ENCODE measurements at regions not wholly inside any gene's neighbourhood (a gene's known extent, or its start where the extent isn't known, plus 50 kb on each side); places are given as distances from the start of the nearest gene placed in this dataset.

DNA sequence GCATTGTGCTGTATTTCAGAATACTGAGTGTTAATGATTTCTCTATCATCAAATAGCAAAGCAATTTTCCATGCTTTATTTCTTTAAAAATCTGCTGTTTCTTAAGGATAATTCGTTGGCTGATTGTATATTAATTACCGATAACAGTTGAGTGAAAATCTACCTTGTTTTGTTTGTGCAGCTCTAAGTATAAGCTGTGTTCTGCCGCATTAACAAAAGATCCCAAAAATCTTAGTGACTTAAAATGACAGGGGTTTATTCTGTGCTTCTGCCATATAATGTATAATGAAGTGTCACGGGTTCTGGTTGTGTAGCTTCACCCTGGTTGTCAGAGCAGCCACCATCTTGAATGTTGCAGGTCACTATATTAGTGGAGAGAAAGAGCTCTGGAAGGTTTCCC, 196.1 kb downstream of the ACTR3 start:
- 30% methylated on average over 4 of the region's 4 CpGs for WGBS (ENCODE audit: missing lambda C conversion rate)
- Histone ChIP-seq H3K4me3 (no peak overlapping the region), H3K4me2 (no peak overlapping the region), H3K9me3 (no peaks in the 10 kb centered on the region), H3K27ac (no peak overlapping the region), H3K4me1 (no peaks in the 10 kb centered on the region)
- POLR2A ChIA-PET, result no interaction called here
- CTCF ChIA-PET, result no interaction called here
- FAIRE-seq, result no peak
- TF ChIP-seq ZFP36 (IDR thresholded peaks at IDR 0.05; ENCODE audit: borderline replicate concordance, partially characterized antibody), result no peak
- no peak for TF ChIP-seq CBX2 (IDR thresholded peaks at IDR 0.05; ENCODE audit: borderline replicate concordance, low read depth)
- TF ChIP-seq CEBPB (IDR thresholded peaks at IDR 0.05), result no peak
- no peak for TF ChIP-seq ZC3H11A (IDR thresholded peaks at IDR 0.05)
- no peak for DNase-seq (ENCODE audit: low read depth in 1 of 2, low spot score in 1 of 2)
- ATAC-seq, result no peak

DNA sequence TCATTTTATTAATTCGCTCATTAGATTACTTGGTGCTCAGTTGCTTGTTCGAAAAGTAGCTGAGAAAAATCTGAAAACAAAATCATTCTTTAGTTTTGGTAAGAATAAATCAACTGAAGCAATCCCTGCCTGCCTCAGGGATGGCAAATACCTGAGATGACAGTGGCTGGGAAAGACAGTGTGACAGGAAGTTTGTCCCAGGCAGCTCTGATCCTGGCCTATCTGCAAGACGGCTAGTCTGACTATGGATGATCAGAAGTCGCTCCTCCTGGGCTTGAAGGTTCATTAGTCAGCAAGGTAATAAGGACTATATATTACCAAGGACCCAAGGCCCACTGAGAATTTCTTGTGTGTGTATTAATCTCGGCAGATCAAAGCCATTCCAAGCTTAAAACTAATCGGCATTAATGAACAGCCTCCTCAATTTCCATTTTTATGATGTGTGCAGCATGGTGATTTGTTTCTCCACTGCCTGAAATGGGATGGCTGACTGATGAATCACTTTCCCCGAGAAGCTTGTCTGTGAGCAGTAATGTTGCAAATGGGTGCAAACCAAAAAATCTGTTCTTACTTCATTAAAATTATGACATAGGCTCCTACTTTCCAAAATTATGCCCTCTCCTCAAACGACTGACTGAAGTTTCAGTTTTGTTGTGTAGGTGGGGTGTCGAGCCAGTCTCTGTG, 199.9 kb downstream of the ACTR3 start:
- WGBS (ENCODE audit: missing lambda C conversion rate), result 9% methylated on average over 9 of the region's 9 CpGs
- Histone ChIP-seq H3K9me3 (no peaks in the 10 kb centered on the region), H3K4me3 (no peak overlapping the region), H3K4me2 (no peak overlapping the region), H3K4me1 (no peaks in the 10 kb centered on the region), H3K27ac (no peak overlapping the region)
- no peak for ATAC-seq
- TF ChIP-seq HOXB5 (CRISPR knock-in tag; IDR thresholded peaks at IDR 0.05) (no peak), HEYL (CRISPR knock-in tag; IDR thresholded peaks at IDR 0.05) (no peak), RCOR1 (IDR thresholded peaks at IDR 0.05; ENCODE audit: low read depth, low read length) (no peak), CEBPB (IDR thresholded peaks at IDR 0.05) (no peak), RFX5 (IDR thresholded peaks at IDR 0.05) (no peak), RAD21 (conservative IDR thresholded peaks at IDR 0.05 in 1 of 2, IDR thresholded peaks at IDR 0.05 in 1 of 2) (no peak), MAZ (IDR thresholded peaks at IDR 0.05; ENCODE audit: borderline replicate concordance, low read depth, low read length) (no peak), EHMT2 (IDR thresholded peaks at IDR 0.05; ENCODE audit: low read depth) (no peak), JUN (IDR thresholded peaks at IDR 0.05) (no peak), KDM1A (IDR thresholded peaks at IDR 0.05; ENCODE audit: low read depth) (no peak), SMC3 (IDR thresholded peaks at IDR 0.05) (no peak)
- TF ChIP-seq, protein P1, sequence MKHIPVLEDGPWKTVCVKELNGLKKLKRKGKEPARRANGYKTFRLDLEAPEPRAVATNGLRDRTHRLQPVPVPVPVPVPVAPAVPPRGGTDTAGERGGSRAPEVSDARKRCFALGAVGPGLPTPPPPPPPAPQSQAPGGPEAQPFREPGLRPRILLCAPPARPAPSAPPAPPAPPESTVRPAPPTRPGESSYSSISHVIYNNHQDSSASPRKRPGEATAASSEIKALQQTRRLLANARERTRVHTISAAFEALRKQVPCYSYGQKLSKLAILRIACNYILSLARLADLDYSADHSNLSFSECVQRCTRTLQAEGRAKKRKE (CRISPR knock-in tag; IDR thresholded peaks at IDR 0.05; ENCODE audit: low read depth), result no peak
- DNase-seq (ENCODE audit: low read depth in 1 of 2, low spot score in 1 of 2), result no peak
- no peak for FAIRE-seq
- ChIA-PET CTCF (no interaction called here), POLR2A (no interaction called here)

DNA sequence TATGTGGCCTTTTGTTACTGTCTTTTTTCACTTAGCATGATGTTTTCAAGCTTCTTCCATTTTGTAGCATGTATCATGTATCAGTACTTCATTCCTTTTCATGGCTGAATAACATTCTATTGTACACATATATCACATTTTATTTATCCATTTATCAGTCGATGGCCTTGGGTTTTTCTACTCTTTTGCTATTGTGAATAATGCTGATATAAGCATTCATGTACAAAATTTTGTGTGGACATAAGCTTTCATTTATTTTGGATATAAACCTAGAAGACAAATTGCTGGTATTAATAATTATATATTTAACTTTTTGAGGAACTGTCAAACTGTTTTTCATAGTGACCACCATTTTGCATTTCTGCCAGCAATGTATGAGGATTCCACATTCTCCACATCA, 201.1 kb downstream of the ACTR3 start:
- Histone ChIP-seq H3K27ac (no peak overlapping the region), H3K4me1 (no peaks in the 10 kb centered on the region), H3K4me2 (no peak overlapping the region), H3K9me3 (peaks cover 11% of the 10 kb centered on the region; the same call in 2 of the 3 replicates), H3K4me3 (no peak overlapping the region)
- 9% methylated on average over 1 of the region's 1 CpG for WGBS (ENCODE audit: missing lambda C conversion rate)
- ChIA-PET CTCF (no interaction called here), POLR2A (no interaction called here)
- TF ChIP-seq GATA3 (IDR thresholded peaks at IDR 0.05; ENCODE audit: borderline replicate concordance) (no peak), MAFK (IDR thresholded peaks at IDR 0.05; ENCODE audit: partially characterized antibody) (peak; percentile 64), FOSL2 (IDR thresholded peaks at IDR 0.05) (no peak), FOSL2 (CRISPR knock-in tag; IDR thresholded peaks at IDR 0.05) (no peak), FOXS1 (CRISPR knock-in tag; IDR thresholded peaks at IDR 0.05) (no peak), PHF8 (IDR thresholded peaks at IDR 0.05; ENCODE audit: borderline replicate concordance, low read depth) (no peak)
- no peak for FAIRE-seq
- no peak for DNase-seq (ENCODE audit: low read depth in 1 of 2, low spot score in 1 of 2)
- ATAC-seq, result no peak

DNA sequence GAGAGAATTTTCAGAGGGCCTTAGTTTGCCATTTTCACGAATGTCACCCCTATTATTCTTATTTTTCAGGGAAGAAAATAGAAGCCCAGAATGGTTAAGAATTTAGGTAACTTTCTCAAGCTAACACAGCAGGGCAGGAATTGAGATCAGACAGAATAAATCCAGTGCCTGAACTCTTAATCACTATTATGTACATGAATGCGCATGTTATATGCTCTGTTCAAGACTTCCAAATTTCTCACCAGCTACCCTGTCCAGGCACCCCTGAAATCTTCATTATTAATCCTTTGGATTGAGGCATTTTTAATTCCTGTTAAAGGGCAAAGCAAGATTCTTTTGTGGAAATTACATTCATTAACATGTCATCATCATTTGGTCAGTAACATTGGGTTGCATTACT, 218.4 kb downstream of the ACTR3 start:
- ChIA-PET POLR2A (no interaction called here), CTCF (interaction anchor here (1.0 kb wide), 1 partner anchor 19 kb away, joined by 4 read pairs; no protein-coding TSS in a partner anchor)
- FAIRE-seq (no peak), DNase-seq (ENCODE audit: low read depth in 1 of 2, low spot score in 1 of 2) (no peak), ATAC-seq (no peak)
- 5% methylated on average over 2 of the region's 2 CpGs for WGBS (ENCODE audit: missing lambda C conversion rate)
- no peaks in the 10 kb centered on the region for H3K9me3 ChIP-seq
- no peaks in the 10 kb centered on the region for H3K4me1 ChIP-seq
- H3K4me2 ChIP-seq, result no peak overlapping the region
- no peak overlapping the region for H3K4me3 ChIP-seq
- no peak overlapping the region for H3K27ac ChIP-seq
- TF ChIP-seq FOSL2 (IDR thresholded peaks at IDR 0.05) (no peak), FOSL2 (CRISPR knock-in tag; IDR thresholded peaks at IDR 0.05) (no peak), NPAS2 (CRISPR knock-in tag; IDR thresholded peaks at IDR 0.05; ENCODE audit: borderline replicate concordance) (no peak), CHD2 (IDR thresholded peaks at IDR 0.05; ENCODE audit: low read length, partially characterized antibody) (no peak), HEYL (CRISPR knock-in tag; IDR thresholded peaks at IDR 0.05) (no peak), NFE2L2 (conservative IDR thresholded peaks at IDR 0.05; ENCODE audit: low read length) (no peak), POLR2A (IDR thresholded peaks at IDR 0.05; ENCODE audit: low read length) (no peak), CBX2 (IDR thresholded peaks at IDR 0.05; ENCODE audit: borderline replicate concordance, low read depth) (no peak), GATA3 (IDR thresholded peaks at IDR 0.05; ENCODE audit: borderline replicate concordance) (no peak), HOXB5 (CRISPR knock-in tag; IDR thresholded peaks at IDR 0.05) (no peak), JUN (IDR thresholded peaks at IDR 0.05) (no peak), RAD21 (conservative IDR thresholded peaks at IDR 0.05 in 1 of 2, IDR thresholded peaks at IDR 0.05 in 1 of 2) (no peak)
- TF ChIP-seq, protein P2, sequence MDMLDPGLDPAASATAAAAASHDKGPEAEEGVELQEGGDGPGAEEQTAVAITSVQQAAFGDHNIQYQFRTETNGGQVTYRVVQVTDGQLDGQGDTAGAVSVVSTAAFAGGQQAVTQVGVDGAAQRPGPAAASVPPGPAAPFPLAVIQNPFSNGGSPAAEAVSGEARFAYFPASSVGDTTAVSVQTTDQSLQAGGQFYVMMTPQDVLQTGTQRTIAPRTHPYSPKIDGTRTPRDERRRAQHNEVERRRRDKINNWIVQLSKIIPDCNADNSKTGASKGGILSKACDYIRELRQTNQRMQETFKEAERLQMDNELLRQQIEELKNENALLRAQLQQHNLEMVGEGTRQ (IDR thresholded peaks at IDR 0.05), result no peak
- TF ChIP-seq, protein P3, sequence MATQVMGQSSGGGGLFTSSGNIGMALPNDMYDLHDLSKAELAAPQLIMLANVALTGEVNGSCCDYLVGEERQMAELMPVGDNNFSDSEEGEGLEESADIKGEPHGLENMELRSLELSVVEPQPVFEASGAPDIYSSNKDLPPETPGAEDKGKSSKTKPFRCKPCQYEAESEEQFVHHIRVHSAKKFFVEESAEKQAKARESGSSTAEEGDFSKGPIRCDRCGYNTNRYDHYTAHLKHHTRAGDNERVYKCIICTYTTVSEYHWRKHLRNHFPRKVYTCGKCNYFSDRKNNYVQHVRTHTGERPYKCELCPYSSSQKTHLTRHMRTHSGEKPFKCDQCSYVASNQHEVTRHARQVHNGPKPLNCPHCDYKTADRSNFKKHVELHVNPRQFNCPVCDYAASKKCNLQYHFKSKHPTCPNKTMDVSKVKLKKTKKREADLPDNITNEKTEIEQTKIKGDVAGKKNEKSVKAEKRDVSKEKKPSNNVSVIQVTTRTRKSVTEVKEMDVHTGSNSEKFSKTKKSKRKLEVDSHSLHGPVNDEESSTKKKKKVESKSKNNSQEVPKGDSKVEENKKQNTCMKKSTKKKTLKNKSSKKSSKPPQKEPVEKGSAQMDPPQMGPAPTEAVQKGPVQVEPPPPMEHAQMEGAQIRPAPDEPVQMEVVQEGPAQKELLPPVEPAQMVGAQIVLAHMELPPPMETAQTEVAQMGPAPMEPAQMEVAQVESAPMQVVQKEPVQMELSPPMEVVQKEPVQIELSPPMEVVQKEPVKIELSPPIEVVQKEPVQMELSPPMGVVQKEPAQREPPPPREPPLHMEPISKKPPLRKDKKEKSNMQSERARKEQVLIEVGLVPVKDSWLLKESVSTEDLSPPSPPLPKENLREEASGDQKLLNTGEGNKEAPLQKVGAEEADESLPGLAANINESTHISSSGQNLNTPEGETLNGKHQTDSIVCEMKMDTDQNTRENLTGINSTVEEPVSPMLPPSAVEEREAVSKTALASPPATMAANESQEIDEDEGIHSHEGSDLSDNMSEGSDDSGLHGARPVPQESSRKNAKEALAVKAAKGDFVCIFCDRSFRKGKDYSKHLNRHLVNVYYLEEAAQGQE (IDR thresholded peaks at IDR 0.05), result no peak

Data from A549 (cell line).